AG04449 (cell line): ENCODE measurements at regions not wholly inside any gene's neighbourhood (a gene's known extent, or its start where the extent isn't known, plus 50 kb on each side); places are given as distances from the start of the nearest gene placed in this dataset.

Experiments used
- CTCF ChIA-PET: fragments of 350-600 bp; formaldehyde crosslinking; extraction: SDS; loops from one replicate; lab custom pipeline; 2021; ENCODE audit warnings: antibody characterized with exemption; lab: Yijun Ruan, JAX
- POLR2A ChIA-PET: fragments of 400-600, 350-600 bp; formaldehyde crosslinking; extraction: SDS; loops from one replicate; lab custom pipeline; 2020; ENCODE audit warnings: antibody characterized with exemption, inconsistent platforms; lab: Yijun Ruan, JAX
- DNase-seq: peaks from one replicate; pipeline ENCODE4 v3.0.0-alpha.2; 2010; ENCODE audit warnings: low read depth, low spot score
- H3K4me3 ChIP-seq: 2 replicates; pipeline ENCODE4 v1.5.1; 2011; ENCODE audit warnings: low read depth, mild to moderate bottlenecking, control low read depth, low read length
- CTCF ChIP-seq: IDR thresholded peaks from one replicate; pipeline ENCODE4 v1.5.1; 2011; ENCODE audit warnings: mild to moderate bottlenecking, moderate library complexity, low read length, control low read depth, inconsistent platforms; ENCODE audit not compliant: insufficient read depth; ENCODE audit errors: missing control alignments

- POLR2A ChIA-PET: no interaction called here
- no peak for DNase-seq
- H3K4me3 ChIP-seq: no peak overlapping the region
- TF ChIP-seq CTCF: no peak
- CTCF ChIA-PET: no interaction called here
Measured at GRCh38 chr13:84999252-84999651, 800.0 kb downstream of the SLITRK6 start.

GRCh38 chr13:84998681-84999080 is 800.5 kb downstream of the SLITRK6 start:
- CTCF ChIA-PET: no interaction called here
- DNase-seq: no peak
- no peak overlapping the region for H3K4me3 ChIP-seq
- POLR2A ChIA-PET: no interaction called here
- TF ChIP-seq CTCF: no peak

GRCh38 chr13:84997858-84998257 is 801.4 kb downstream of the SLITRK6 start:
- CTCF ChIA-PET: no interaction called here
- DNase-seq: no peak
- POLR2A ChIA-PET: no interaction called here
- TF ChIP-seq CTCF: no peak
- H3K4me3 ChIP-seq: no peak overlapping the region

GRCh38 chr13:84994582-84994981 is 804.6 kb downstream of the SLITRK6 start:
- ChIA-PET CTCF (no interaction called here), POLR2A (no interaction called here)
- no peak for DNase-seq
- no peak overlapping the region for H3K4me3 ChIP-seq
- TF ChIP-seq CTCF: no peak

GRCh38 chr13:84985860-84986259 is 813.4 kb downstream of the SLITRK6 start:
- no peak overlapping the region for H3K4me3 ChIP-seq
- ChIA-PET POLR2A (interaction anchor here (0.6 kb wide), 1 partner anchor 103 kb away, joined by 3 read pairs; no protein-coding TSS in a partner anchor), CTCF (no interaction called here)
- no peak for TF ChIP-seq CTCF
- no peak for DNase-seq

GRCh38 chr13:84983321-84983720 is 815.9 kb downstream of the SLITRK6 start:
- ChIA-PET POLR2A (no interaction called here), CTCF (no interaction called here)
- H3K4me3 ChIP-seq: no peak overlapping the region
- DNase-seq: no peak
- TF ChIP-seq CTCF: no peak
